ENCODE measurements at regions not wholly inside any gene's neighbourhood (a gene's known extent, or its start where the extent isn't known, plus 50 kb on each side); places are given as distances from the start of the nearest gene placed in this dataset.

DNA sequence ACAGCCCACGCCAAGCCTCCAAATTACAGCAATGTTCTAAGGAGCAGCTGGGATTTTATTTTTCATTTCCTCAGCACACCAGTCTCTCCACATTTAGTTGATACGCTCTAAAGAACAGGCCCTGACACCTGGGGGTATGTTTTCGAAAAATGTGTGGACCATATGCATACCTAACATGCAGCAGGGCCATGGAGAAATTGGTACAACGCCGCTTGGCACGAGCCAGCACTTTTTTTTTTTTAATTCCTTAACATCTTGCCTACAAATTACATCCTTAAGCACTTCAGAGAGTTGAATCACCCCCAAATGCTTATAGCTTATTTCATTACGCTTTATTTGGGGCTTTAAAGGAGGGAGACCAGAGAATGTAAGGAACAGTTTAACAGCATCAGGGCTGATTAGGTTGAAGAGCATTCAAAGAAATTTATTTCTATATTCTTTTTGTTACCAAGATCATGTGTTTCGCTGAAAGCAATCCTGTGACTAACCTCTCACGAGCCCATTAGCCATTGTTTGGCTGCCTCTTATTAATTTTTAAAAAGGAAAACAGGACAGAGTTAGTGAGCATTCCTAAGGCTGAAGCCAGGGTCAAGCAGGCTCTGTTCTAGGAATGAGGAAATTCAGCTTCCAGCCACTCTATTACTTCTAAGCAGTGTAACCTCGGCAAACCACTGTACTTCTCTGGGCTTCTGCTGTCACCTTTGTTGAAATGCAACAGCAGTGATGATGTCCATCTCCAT lies 173.8 kb downstream of the ACTL7B start:
- ChIA-PET POLR2A (no interaction called here), CTCF (interaction anchor here (0.6 to 0.7 kb wide), 2 partner anchors 187 to 1242 kb away, joined by 3 read pairs; no protein-coding TSS in a partner anchor)
- Histone ChIP-seq H3K36me3 (ENCODE audit: control insufficient read depth in 2 of 2, insufficient read depth in 1 of 2, low read length in 2 of 2) (no peaks in the 10 kb centered on the region), H3K4me3 (ENCODE audit: low read depth, low read length) (no peak overlapping the region), H3K4me1 (ENCODE audit: control insufficient read depth, insufficient read depth, low read length) (no peaks in the 10 kb centered on the region), H3K9me3 (ENCODE audit: control insufficient read depth, insufficient read depth, low read depth, low read length) (no peaks in the 10 kb centered on the region), H3K27ac (ENCODE audit: extremely low read depth, low read depth, low read length) (no peak overlapping the region)
- TF ChIP-seq IKZF3 (tag by site-specific recombination; IDR thresholded peaks at IDR 0.05) (no peak), SP7 (tag by site-specific recombination; IDR thresholded peaks at IDR 0.05) (no peak), TCF7L2 (IDR thresholded peaks at IDR 0.05; ENCODE audit: borderline replicate concordance, low read depth, low read length) (no peak), ZSCAN23 (tag by site-specific recombination; IDR thresholded peaks at IDR 0.05) (no peak), ZNF132 (tag by site-specific recombination; IDR thresholded peaks at IDR 0.05; ENCODE audit: borderline replicate concordance) (no peak), ZNF335 (tag by site-specific recombination; conservative IDR thresholded peaks at IDR 0.05) (no peak), ZNF530 (tag by site-specific recombination; IDR thresholded peaks at IDR 0.05; ENCODE audit: low read depth) (no peak), ZNF211 (tag by site-specific recombination; IDR thresholded peaks at IDR 0.05; ENCODE audit: low read depth) (no peak), ZNF157 (tag by site-specific recombination; IDR thresholded peaks at IDR 0.05) (no peak), ZNF239 (tag by site-specific recombination; IDR thresholded peaks at IDR 0.05) (no peak), ZNF16 (tag by site-specific recombination; IDR thresholded peaks at IDR 0.05; ENCODE audit: low read depth) (no peak), ZNF140 (tag by site-specific recombination; IDR thresholded peaks at IDR 0.05) (no peak)
- TF ChIP-seq, protein P1, sequence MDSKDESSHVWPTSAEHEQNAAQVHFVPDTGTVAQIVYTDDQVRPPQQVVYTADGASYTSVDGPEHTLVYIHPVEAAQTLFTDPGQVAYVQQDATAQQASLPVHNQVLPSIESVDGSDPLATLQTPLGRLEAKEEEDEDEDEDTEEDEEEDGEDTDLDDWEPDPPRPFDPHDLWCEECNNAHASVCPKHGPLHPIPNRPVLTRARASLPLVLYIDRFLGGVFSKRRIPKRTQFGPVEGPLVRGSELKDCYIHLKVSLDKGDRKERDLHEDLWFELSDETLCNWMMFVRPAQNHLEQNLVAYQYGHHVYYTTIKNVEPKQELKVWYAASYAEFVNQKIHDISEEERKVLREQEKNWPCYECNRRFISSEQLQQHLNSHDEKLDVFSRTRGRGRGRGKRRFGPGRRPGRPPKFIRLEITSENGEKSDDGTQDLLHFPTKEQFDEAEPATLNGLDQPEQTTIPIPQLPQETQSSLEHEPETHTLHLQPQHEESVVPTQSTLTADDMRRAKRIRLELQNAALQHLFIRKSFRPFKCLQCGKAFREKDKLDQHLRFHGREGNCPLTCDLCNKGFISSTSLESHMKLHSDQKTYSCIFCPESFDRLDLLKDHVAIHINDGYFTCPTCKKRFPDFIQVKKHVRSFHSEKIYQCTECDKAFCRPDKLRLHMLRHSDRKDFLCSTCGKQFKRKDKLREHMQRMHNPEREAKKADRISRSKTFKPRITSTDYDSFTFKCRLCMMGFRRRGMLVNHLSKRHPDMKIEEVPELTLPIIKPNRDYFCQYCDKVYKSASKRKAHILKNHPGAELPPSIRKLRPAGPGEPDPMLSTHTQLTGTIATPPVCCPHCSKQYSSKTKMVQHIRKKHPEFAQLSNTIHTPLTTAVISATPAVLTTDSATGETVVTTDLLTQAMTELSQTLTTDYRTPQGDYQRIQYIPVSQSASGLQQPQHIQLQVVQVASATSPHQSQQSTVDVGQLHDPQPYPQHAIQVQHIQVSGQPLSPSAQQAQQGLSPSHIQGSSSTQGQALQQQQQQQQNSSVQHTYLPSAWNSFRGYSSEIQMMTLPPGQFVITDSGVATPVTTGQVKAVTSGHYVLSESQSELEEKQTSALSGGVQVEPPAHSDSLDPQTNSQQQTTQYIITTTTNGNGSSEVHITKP (tag by site-specific recombination; IDR thresholded peaks at IDR 0.05): no peak

DNA sequence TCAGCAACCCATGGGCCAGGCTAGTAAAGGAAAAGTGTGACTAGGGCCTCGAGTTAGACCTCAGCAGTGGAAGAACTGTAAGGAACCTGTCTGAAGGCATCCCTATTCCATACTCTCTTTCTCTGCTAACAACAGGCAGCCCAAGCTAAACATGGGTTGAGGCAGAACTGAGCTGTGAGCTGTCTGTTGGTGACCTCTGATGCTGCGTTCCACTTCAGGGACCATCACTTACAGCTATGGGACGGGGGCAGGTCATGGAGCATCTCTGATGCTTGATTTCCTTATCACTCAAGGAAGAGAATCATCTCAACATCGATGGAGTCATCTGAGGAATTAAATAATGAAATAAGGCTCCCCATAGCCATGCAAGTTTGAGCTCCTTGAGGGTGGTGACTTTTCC lies 174.8 kb downstream of the ACTL7B start:
- Histone ChIP-seq H3K4me1 (ENCODE audit: control insufficient read depth, insufficient read depth, low read length) (no peaks in the 10 kb centered on the region), H3K9me3 (ENCODE audit: control insufficient read depth, insufficient read depth, low read depth, low read length) (no peaks in the 10 kb centered on the region), H3K4me3 (ENCODE audit: low read depth, low read length) (no peak overlapping the region), H3K27ac (ENCODE audit: extremely low read depth, low read depth, low read length) (no peak overlapping the region), H3K36me3 (ENCODE audit: control insufficient read depth in 2 of 2, insufficient read depth in 1 of 2, low read length in 2 of 2) (no peaks in the 10 kb centered on the region)
- TF ChIP-seq RBAK (tag by site-specific recombination; IDR thresholded peaks at IDR 0.05) (no peak), ZNF350 (tag by site-specific recombination; IDR thresholded peaks at IDR 0.05) (no peak), ZNF404 (tag by site-specific recombination; IDR thresholded peaks at IDR 0.05) (no peak), ZNF433 (tag by site-specific recombination; IDR thresholded peaks at IDR 0.05; ENCODE audit: low read depth) (no peak)
- ChIA-PET POLR2A (no interaction called here), CTCF (no interaction called here)

GRCh38 chr9:108677776-108678175 lies 178.0 kb downstream of the ACTL7B start:
- Histone ChIP-seq H3K4me1 (ENCODE audit: control insufficient read depth, insufficient read depth, low read length) (no peaks in the 10 kb centered on the region), H3K36me3 (ENCODE audit: control insufficient read depth in 2 of 2, insufficient read depth in 1 of 2, low read length in 2 of 2) (no peaks in the 10 kb centered on the region), H3K4me3 (ENCODE audit: low read depth, low read length) (no peak overlapping the region), H3K9me3 (ENCODE audit: control insufficient read depth, insufficient read depth, low read depth, low read length) (no peaks in the 10 kb centered on the region), H3K27ac (ENCODE audit: extremely low read depth, low read depth, low read length) (no peak overlapping the region)
- POLR2A ChIA-PET: no interaction called here
- CTCF ChIA-PET: interaction anchor here (0.6 kb wide), 1 partner anchor 1118 kb away, joined by 3 read pairs; no protein-coding TSS in a partner anchor
- no peak for TF ChIP-seq ZNF138 (tag by site-specific recombination; IDR thresholded peaks at IDR 0.05; ENCODE audit: borderline replicate concordance)
- no peak for TF ChIP-seq ZNF10 (tag by site-specific recombination; IDR thresholded peaks at IDR 0.05)
- no peak for TF ChIP-seq ZNF394 (tag by site-specific recombination; IDR thresholded peaks at IDR 0.05; ENCODE audit: borderline replicate concordance)
- no peak for TF ChIP-seq ZNF791 (tag by site-specific recombination; IDR thresholded peaks at IDR 0.05)
